Sigmoid colon (tissue), 6 donors: ENCODE measurements at regions not wholly inside any gene's neighbourhood (a gene's known extent, or its start where the extent isn't known, plus 50 kb on each side); places are given as distances from the start of the nearest gene placed in this dataset.

ENCODE experiments used
- DNase-seq: peaks from one replicate; pipeline ENCODE4 v3.0.0-alpha.2; 2019
- H3K27ac ChIP-seq, 4 donors: fragments of 200-600 bp; sonication (generic); one replicate each; pipeline ENCODE4 v1.5.1; 2016 to 2019; ENCODE audit warnings: mild to moderate bottlenecking in 1 of 4
- H3K27me3 ChIP-seq, 3 donors: fragments of 200-600 bp; sonication (generic); one replicate each; pipeline ENCODE4 v1.5.1; 2019; ENCODE audit warnings: mild to moderate bottlenecking in 1 of 3
- H3K36me3 ChIP-seq, 4 donors: fragments of 200-600 bp; sonication (generic); one replicate each; pipeline ENCODE4 v1.5.1; 2016 to 2019
- H3K4me1 ChIP-seq, 4 donors: fragments of 200-600 bp; sonication (generic); one replicate each; pipeline ENCODE4 v1.5.1; 2017 to 2019
- H3K4me3 ChIP-seq, 4 donors: fragments of 200-600 bp; sonication (generic); one replicate each; pipeline ENCODE4 v1.5.1; 2017 to 2019; ENCODE audit warnings: mild to moderate bottlenecking in 2 of 4, moderate library complexity in 1 of 4
- H3K9me3 ChIP-seq, 4 donors: fragments of 200-600 bp in 3 of 4; sonication (generic) in 3 of 4; one replicate each; pipeline versions ENCODE4 v1.5.1 to v1.6.1; 2013 to 2019
- CTCF ChIP-seq, 4 experiments: fragments of 450-650 bp in 3 of 4; fragments of 200-600 bp in 1 of 4; IDR thresholded peaks; one replicate each; pipeline ENCODE4 v1.5.1; 2016 to 2019; ENCODE audit warnings: antibody characterized with exemption in 4 of 4, mild to moderate bottlenecking in 3 of 4, moderate library complexity in 2 of 4
- EP300 ChIP-seq, 4 donors: sonication (generic); formaldehyde crosslinking; IDR thresholded peaks; one replicate each; pipeline ENCODE4 v1.6.1; 2017; ENCODE audit warnings: antibody characterized with exemption in 4 of 4
- POLR2A ChIP-seq, 2 donors: fragments of 450-650 bp; IDR thresholded peaks; one replicate each; pipeline ENCODE4 v1.6.1; 2016; ENCODE audit warnings: antibody characterized with exemption in 2 of 2, mild to moderate bottlenecking in 2 of 2, moderate library complexity in 2 of 2
- POLR2AphosphoS5 ChIP-seq, 4 donors: sonication (generic); formaldehyde crosslinking; IDR thresholded peaks; one replicate each; pipeline ENCODE4 v1.6.1; 2017; ENCODE audit warnings: antibody characterized with exemption in 4 of 4
- WGBS, 2 donors: extraction: QIAGEN DNeasy Blood & Tissue Kit; methylation state at CpG; one replicate each; pipeline ENCODE4 v1.1.7; 2013; 5-methylcytosine and 5-hydroxymethylcytosine counted together
- intact Hi-C: fragments of 100-400 bp; cut with DNase I; formaldehyde crosslinking; loops from one replicate; pipeline ENCODE4 v1.15.1; 2023
- donor health status: healthy with polysubstance abuse.
- donor health status: healthy.

GRCh38 chr5:4306057-4306456 lies 710.4 kb downstream of the IRX1 start:
- Histone ChIP-seq H3K27ac (no peak overlapping the region), H3K36me3 (no peaks in the 10 kb centered on the region), H3K4me1 (no peaks in the 10 kb centered on the region), H3K4me3 (no peak overlapping the region), H3K27me3 (no peaks in the 10 kb centered on the region), H3K9me3 (peaks cover 0 to 3% (median 0%) of the 10 kb centered on the region in 4 donors)
- WGBS, 2 donors: 81 to 88% methylated on average over 4 of the region's 4 CpGs
- DNase-seq: no peak
- TF ChIP-seq POLR2A (IDR thresholded peaks at IDR 0.05) (no peak), CTCF (IDR thresholded peaks at IDR 0.05) (no peak), EP300 (IDR thresholded peaks at IDR 0.05) (no peak), POLR2AphosphoS5 (IDR thresholded peaks at IDR 0.05) (no peak)
- intact Hi-C loops: no loop called here

- Histone ChIP-seq H3K4me1 (no peaks in the 10 kb centered on the region), H3K27me3 (no peaks in the 10 kb centered on the region), H3K4me3 (no peak overlapping the region), H3K36me3 (no peaks in the 10 kb centered on the region), H3K9me3 (peaks cover 0 to 3% (median 0%) of the 10 kb centered on the region in 4 donors), H3K27ac (no peak overlapping the region)
- 44 to 79% methylated on average over 7 of the region's 7 CpGs for WGBS, 2 donors
- TF ChIP-seq POLR2A (IDR thresholded peaks at IDR 0.05): no peak
- TF ChIP-seq EP300 (IDR thresholded peaks at IDR 0.05): no peak
- no peak for TF ChIP-seq CTCF (IDR thresholded peaks at IDR 0.05)
- no peak for DNase-seq
- intact Hi-C loops: no loop called here
Measured at GRCh38 chr5:4309026-4309425, 713.4 kb downstream of the IRX1 start.

GRCh38 chr5:4313138-4313537 lies 717.5 kb downstream of the IRX1 start:
- Histone ChIP-seq H3K27me3 (no peaks in the 10 kb centered on the region), H3K4me3 (no peak overlapping the region), H3K4me1 (no peaks in the 10 kb centered on the region), H3K27ac (no peak overlapping the region), H3K36me3 (no peaks in the 10 kb centered on the region), H3K9me3 (no peaks in the 10 kb centered on the region)
- TF ChIP-seq POLR2AphosphoS5 (IDR thresholded peaks at IDR 0.05) (no peak), EP300 (IDR thresholded peaks at IDR 0.05) (no peak), CTCF (IDR thresholded peaks at IDR 0.05) (no peak), POLR2A (IDR thresholded peaks at IDR 0.05) (no peak)
- intact Hi-C loops: no loop called here
- WGBS, 2 donors: 66 to 73% methylated on average over 5 of the region's 5 CpGs
- no peak for DNase-seq

GRCh38 chr5:4319478-4320128 lies 724.0 kb downstream of the IRX1 start:
- H3K4me1 ChIP-seq: no peaks in the 10 kb centered on the region
- H3K9me3 ChIP-seq: no peaks in the 10 kb centered on the region
- no peak overlapping the region for H3K4me3 ChIP-seq
- DNase-seq: no peak
- no peaks in the 10 kb centered on the region for H3K36me3 ChIP-seq
- 88 to 90% methylated on average over 16 of the region's 16 CpGs for WGBS, 2 donors
- intact Hi-C loops: no loop called here
- H3K27ac ChIP-seq: no peak overlapping the region
- TF ChIP-seq CTCF (IDR thresholded peaks at IDR 0.05): no peak
- no peak for TF ChIP-seq POLR2AphosphoS5 (IDR thresholded peaks at IDR 0.05)
- TF ChIP-seq EP300 (IDR thresholded peaks at IDR 0.05): no peak
- TF ChIP-seq POLR2A (IDR thresholded peaks at IDR 0.05): no peak
- H3K27me3 ChIP-seq: no peaks in the 10 kb centered on the region

GRCh38 chr5:4330327-4330726 lies 734.7 kb downstream of the IRX1 start:
- intact Hi-C loops: no loop called here
- no peak for DNase-seq

More at GRCh38 chr5:4330327-4330726, 734.7 kb downstream of the IRX1 start:
- WGBS, 2 donors: 86 to 88% methylated on average over 2 of the region's 2 CpGs
- Histone ChIP-seq H3K4me1 (no peaks in the 10 kb centered on the region), H3K27ac (no peak overlapping the region), H3K36me3 (no peaks in the 10 kb centered on the region), H3K9me3 (no peaks in the 10 kb centered on the region), H3K27me3 (no peaks in the 10 kb centered on the region), H3K4me3 (no peak overlapping the region)
- TF ChIP-seq EP300 (IDR thresholded peaks at IDR 0.05): no peak
- TF ChIP-seq POLR2AphosphoS5 (IDR thresholded peaks at IDR 0.05): no peak
- TF ChIP-seq POLR2A (IDR thresholded peaks at IDR 0.05): no peak
- no peak for TF ChIP-seq CTCF (IDR thresholded peaks at IDR 0.05)
